Heart right ventricle (tissue), 16 donors: ENCODE measurements at regions not wholly inside any gene's neighbourhood (a gene's known extent, or its start where the extent isn't known, plus 50 kb on each side); places are given as distances from the start of the nearest gene placed in this dataset.
"Not testable (repeated sequence)": the region's sequence is repeated elsewhere in the genome, so short reads cannot be mapped to it uniquely, and the experiment has no call there.

Experiments
- ATAC-seq, 8 donors: fragments of 200-7000 bp; cut with Tn5 transposase; one replicate each; pipeline ENCODE4 v1.9.1; 2020; ENCODE audit warnings: mild to moderate bottlenecking in 8 of 8, moderate library complexity in 8 of 8, moderate number of reproducible peaks in 1 of 8
- DNase-seq, 2 donors: peaks; one replicate each; pipeline ENCODE4 v3.0.0-alpha.2; 2020
- H3K27ac ChIP-seq, 10 donors: fragments of 200-600 bp; sonication (generic) in 2 of 10; one replicate each; pipeline versions ENCODE4 v1.5.0 to v1.8.0; 2020 to 2022; ENCODE audit warnings: mild to moderate bottlenecking in 3 of 10
- H3K27me3 ChIP-seq, 7 donors: fragments of 200-600 bp; one replicate each; pipeline ENCODE4 v1.8.0; 2021 to 2022; ENCODE audit warnings: mild to moderate bottlenecking in 2 of 7
- H3K36me3 ChIP-seq, 9 donors: fragments of 200-600 bp; sonication (generic) in 1 of 9; one replicate each; pipeline versions ENCODE4 v1.5.0 to v1.8.0; 2020 to 2022; ENCODE audit warnings: mild to moderate bottlenecking in 2 of 9
- H3K4me1 ChIP-seq, 9 donors: fragments of 200-600 bp; sonication (generic) in 1 of 9; one replicate each; pipeline versions ENCODE4 v1.5.0 to v1.8.0; 2020 to 2022; ENCODE audit warnings: mild to moderate bottlenecking in 4 of 9
- H3K4me3 ChIP-seq, 10 donors: fragments of 200-600 bp; sonication (generic) in 2 of 10; one replicate each; pipeline versions ENCODE4 v1.5.0 to v1.8.0; 2020 to 2022; ENCODE audit warnings: mild to moderate bottlenecking in 7 of 10, moderate library complexity in 2 of 10
- H3K9me3 ChIP-seq, 11 donors: fragments of 200-600 bp in 10 of 11; sonication (generic) in 2 of 11; one replicate each; pipeline versions ENCODE4 v1.5.0 to v1.8.0; 2013 to 2022; ENCODE audit warnings: mild to moderate bottlenecking in 2 of 11, control low read depth in 1 of 11, moderate library complexity in 1 of 11
- CTCF ChIP-seq, 9 donors: fragments of 200-600 bp; sonication (generic) in 2 of 9; IDR thresholded peaks; one replicate each; pipeline versions ENCODE4 v1.5.0 to v1.8.0; 2021 to 2022; ENCODE audit warnings: antibody characterized with exemption in 9 of 9, mild to moderate bottlenecking in 5 of 9, moderate library complexity in 1 of 9
- WGBS, 2 donors: extraction: QIAGEN DNeasy Blood & Tissue Kit; methylation state at CpG; one replicate each; pipeline ENCODE4 v1.1.7; 2013; ENCODE audit warnings: inconsistent platforms in 1 of 2; 5-methylcytosine and 5-hydroxymethylcytosine counted together
- intact Hi-C, 10 donors: fragments of 100-400 bp; cut with DNase I; formaldehyde crosslinking; loops; one replicate each; pipeline versions ENCODE4 v1.11.1 to v1.14.2; 2022
- donor health status: Arrhythmogenic right ventricular cardiomyopathy.
- donor health status: ischemic (EF 13 %, LVEDD 7.1; RV severe dilation, severe dysfunction).
- donor health status: healthy with polysubstance abuse.
- donor health status: DM: no; HTN: yes; CAD: no.
- donor health status: DM: no; HTN: no; CAD: no.
- donor health status: ischemic (EF 25% LVEDD 6.9; RV normal size, moderate dysfunction).
- donor health status: ischemic (EF 25% LVEDD 5.7; RV mildly dilated, moderate dysfunction).
- donor health status: healthy.
- donor health status: DM: yes; HTN: yes; CAD: no.
- donor health status: Ischemic cardiomyopathy.
- donor health status: ischemic (EF 35%, LVEDD 5.7; RV mildly dilated, moderate dysfunction).
- donor health status: nonischemic (EF 11% LVEDD 7.7; RV severe dilation, severe dysfunction).
- donor health status: DM: yes; HTN: yes; CAD: no.
- donor health status: PGD.
- donor health status: ischemic (EF 29% LVEDD 5.4; RV normal size, mild dysfunction).
- donor health status: nonischemic (EF 23%, LVEDD 6.1; RV moderate dilation, normal function).

GRCh38 chr15:95078003-95078402 is 846.6 kb downstream of the MCTP2 start:
- no peaks in the 10 kb centered on the region for H3K9me3 ChIP-seq
- H3K27me3 ChIP-seq, result no peaks in the 10 kb centered on the region
- no peaks in the 10 kb centered on the region for H3K36me3 ChIP-seq
- intact Hi-C loops, result no loop called here
- no peak overlapping the region for H3K4me3 ChIP-seq
- DNase-seq (no peak), ATAC-seq (peak in 1 of 8 donors; percentile 19)
- peaks cover 0 to 6% (median 0%) of the 10 kb centered on the region in 9 donors for H3K4me1 ChIP-seq
- 57 to 62% methylated on average over 2 of the region's 2 CpGs for WGBS, 2 donors
- H3K27ac ChIP-seq, result peak overlapping the region in 6 of 10 donors; percentile 20 to 45 (median 36)
- TF ChIP-seq CTCF (IDR thresholded peaks at IDR 0.05), result no peak

DNA sequence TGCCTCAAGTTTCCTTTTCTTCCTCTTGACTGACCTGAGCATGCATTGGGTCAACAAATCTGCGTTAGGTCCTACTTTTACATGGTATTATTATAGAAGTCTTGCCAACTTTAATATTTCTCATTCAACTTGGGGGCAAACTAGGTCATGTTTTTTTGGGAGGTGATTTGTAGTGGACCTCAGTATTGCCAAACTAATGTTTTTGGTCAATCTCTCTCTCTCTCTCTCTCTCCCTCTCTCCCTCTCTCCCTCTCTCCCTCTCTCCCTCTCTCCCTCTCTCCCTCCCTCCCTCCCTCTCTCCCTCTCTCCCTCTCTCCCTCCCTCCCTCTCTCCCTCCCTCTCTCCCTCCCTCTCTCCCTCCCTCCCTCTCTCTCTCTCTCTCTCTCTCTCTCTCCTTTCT is 848.9 kb downstream of the MCTP2 start:
- intact Hi-C loops, H3K36me3 ChIP-seq, ATAC-seq, H3K9me3 ChIP-seq, H3K27ac ChIP-seq, H3K27me3 ChIP-seq, H3K4me3 ChIP-seq, DNase-seq, H3K4me1 ChIP-seq: not testable (repeated sequence)
- WGBS, 2 donors, result 79 to 93% methylated on average over 1 of the region's 1 CpG

DNA sequence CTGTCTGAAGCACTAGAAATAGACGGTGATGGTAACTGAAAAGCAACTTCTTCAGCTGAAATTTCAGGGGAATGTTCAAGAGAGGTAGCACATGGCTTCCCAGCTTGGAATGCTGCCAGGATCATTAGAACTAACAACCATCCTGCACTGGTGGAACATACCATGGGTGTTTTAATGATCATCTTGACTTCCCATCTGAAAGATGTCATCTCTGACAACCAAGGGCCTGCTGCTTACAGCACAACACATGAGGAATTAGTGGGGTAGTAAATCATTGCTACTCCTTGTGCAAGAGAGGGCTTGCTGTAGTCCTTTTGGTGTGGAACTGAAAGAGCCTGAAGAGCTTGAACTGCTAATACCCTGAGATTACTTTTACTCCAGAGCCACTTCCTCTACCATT is 853.7 kb downstream of the MCTP2 start:
- H3K27ac ChIP-seq, result peak overlapping the region in 4 of 10 donors; percentile 20 to 45 (median 29)

GRCh38 chr15:95086531-95087252 is 855.3 kb downstream of the MCTP2 start:
- Histone ChIP-seq H3K4me3 (no peak overlapping the region), H3K27ac (peak overlapping the region in 6 of 10 donors; percentile 25 to 59 (median 40)), H3K36me3 (no peaks in the 10 kb centered on the region), H3K27me3 (no peaks in the 10 kb centered on the region), H3K9me3 (no peaks in the 10 kb centered on the region), H3K4me1 (peaks cover 0 to 9% (median 0%) of the 10 kb centered on the region in 9 donors)
- intact Hi-C loops, result no loop called here
- ATAC-seq (peak in 7 of 8 donors; percentile 18 to 89 (median 75)), DNase-seq (peak in 1 of 2 donors; percentile 10)
- 40 to 47% methylated on average over 5 of the region's 5 CpGs for WGBS, 2 donors
- no peak for TF ChIP-seq CTCF (IDR thresholded peaks at IDR 0.05)

More for the DNA sequence above, 853.7 kb downstream of the MCTP2 start:
- Histone ChIP-seq H3K36me3 (no peaks in the 10 kb centered on the region), H3K27me3 (no peaks in the 10 kb centered on the region), H3K9me3 (no peaks in the 10 kb centered on the region), H3K4me1 (peaks cover 0 to 9% (median 0%) of the 10 kb centered on the region in 9 donors), H3K4me3 (no peak overlapping the region)
- 56 to 65% methylated on average over 1 of the region's 1 CpG for WGBS, 2 donors
- DNase-seq (no peak), ATAC-seq (no peak)
- intact Hi-C loops, result no loop called here
- no peak for TF ChIP-seq CTCF (IDR thresholded peaks at IDR 0.05)

- Histone ChIP-seq H3K4me1 (peaks cover 0 to 9% (median 0%) of the 10 kb centered on the region in 9 donors), H3K4me3 (no peak overlapping the region), H3K27me3 (no peaks in the 10 kb centered on the region), H3K9me3 (no peaks in the 10 kb centered on the region), H3K27ac (peak overlapping the region in 7 of 10 donors; percentile 12 to 59 (median 33)), H3K36me3 (no peaks in the 10 kb centered on the region)
- TF ChIP-seq CTCF (IDR thresholded peaks at IDR 0.05), result no peak
- ATAC-seq, result peak in 1 of 8 donors; percentile 9
- DNase-seq, result no peak
- intact Hi-C loops, result no loop called here
Observed at GRCh38 chr15:95087253-95087609, 855.9 kb downstream of the MCTP2 start.
